OCI-LY1 (cell line): ENCODE measurements at regions not wholly inside any gene's neighbourhood (a gene's known extent, or its start where the extent isn't known, plus 50 kb on each side); places are given as distances from the start of the nearest gene placed in this dataset.
"Not testable (repeated sequence)": the region's sequence is repeated elsewhere in the genome, so short reads cannot be mapped to it uniquely, and the experiment has no call there.

Experiments used
- H2AFZ ChIP-seq: fragments of 200-600 bp; sonication (generic), shearing (Covaris generic); 2 replicates; pipeline ENCODE4 v1.6.0; 2014; ENCODE audit warnings: antibody characterized with exemption, mild to moderate bottlenecking, low read length
- H3F3A ChIP-seq: fragments of 200-600 bp; sonication (generic), shearing (Covaris generic); 2 replicates; pipeline ENCODE4 v1.6.0; 2014; ENCODE audit warnings: mild to moderate bottlenecking, antibody characterized with exemption, low read length, moderate library complexity; ENCODE audit not compliant: insufficient read depth
- H3K27ac ChIP-seq: fragments of 200-600 bp; sonication (generic); 2 replicates; pipeline ENCODE4 v1.5.1; 2014; ENCODE audit warnings: low read length, mixed run types, mild to moderate bottlenecking, low read depth; ENCODE audit not compliant: poor library complexity, severe bottlenecking
- H3K27me3 ChIP-seq: fragments of 200-600 bp; sonication (generic); 2 replicates; pipeline ENCODE4 v1.6.0; 2014; ENCODE audit warnings: antibody characterized with exemption, mild to moderate bottlenecking, low read length, moderate library complexity; ENCODE audit not compliant: insufficient read depth
- H3K36me3 ChIP-seq: fragments of 200-600 bp; sonication (generic); 2 replicates; pipeline ENCODE4 v1.6.1; 2014; ENCODE audit warnings: mild to moderate bottlenecking, antibody characterized with exemption, low read length, moderate library complexity, mixed read lengths; ENCODE audit not compliant: insufficient read depth
- H3K4me1 ChIP-seq: fragments of 200-600 bp; sonication (generic); 2 replicates; pipeline ENCODE4 v1.5.1; 2014; ENCODE audit warnings: mild to moderate bottlenecking, low read length, moderate library complexity; ENCODE audit not compliant: insufficient read depth, severe bottlenecking
- H3K4me2 ChIP-seq: fragments of 200-600 bp; sonication (generic), shearing (Covaris generic); 2 replicates; pipeline ENCODE4 v1.6.1; 2014; ENCODE audit warnings: low read length
- H3K4me3 ChIP-seq: fragments of 200-600 bp; sonication (generic); 2 replicates; pipeline ENCODE4 v1.5.1; 2014; ENCODE audit warnings: low read length, low read depth, mild to moderate bottlenecking, mixed read lengths; ENCODE audit not compliant: poor library complexity, severe bottlenecking
- H3K79me2 ChIP-seq: fragments of 200-600 bp; shearing (Covaris generic); 2 replicates; pipeline ENCODE4 v1.6.1; 2016; ENCODE audit warnings: mixed run types, low read length, mixed read lengths; ENCODE audit not compliant: insufficient read depth
- H3K9ac ChIP-seq: fragments of 200-600 bp; sonication (generic), shearing (Covaris generic); 2 replicates; pipeline ENCODE4 v1.6.1; 2014; ENCODE audit warnings: mild to moderate bottlenecking, low read length, mixed read lengths
- H3K9me2 ChIP-seq: fragments of 200-600 bp; sonication (generic), shearing (Covaris generic); 2 replicates; pipeline ENCODE4 v1.6.1; 2014; ENCODE audit warnings: low read depth, mild to moderate bottlenecking, low read length, mixed read lengths
- H3K9me3 ChIP-seq: fragments of 200-600 bp; shearing (Covaris generic); 2 replicates; pipeline ENCODE4 v1.6.1; 2014; ENCODE audit warnings: low read length, mixed read lengths
- H4K20me1 ChIP-seq: fragments of 200-600 bp; sonication (generic), shearing (Covaris generic); 2 replicates; pipeline ENCODE4 v1.6.0; 2016; ENCODE audit warnings: mild to moderate bottlenecking, low read length; ENCODE audit not compliant: insufficient read depth
- CTCF ChIP-seq: fragments of 200-600 bp; sonication (generic), shearing (Covaris generic); IDR thresholded peaks from 2 replicates; pipeline ENCODE4 v1.5.1; 2017; ENCODE audit warnings: mild to moderate bottlenecking, antibody characterized with exemption, low read length, moderate library complexity, mixed read lengths
- EZH2 ChIP-seq: fragments of 200-600 bp; sonication (generic), shearing (Covaris generic); IDR thresholded peaks from 2 replicates; pipeline ENCODE4 v1.8.0; 2017; ENCODE audit warnings: borderline replicate concordance, mixed run types, mild to moderate bottlenecking, antibody characterized with exemption, low read length, moderate library complexity, mixed read lengths

DNA sequence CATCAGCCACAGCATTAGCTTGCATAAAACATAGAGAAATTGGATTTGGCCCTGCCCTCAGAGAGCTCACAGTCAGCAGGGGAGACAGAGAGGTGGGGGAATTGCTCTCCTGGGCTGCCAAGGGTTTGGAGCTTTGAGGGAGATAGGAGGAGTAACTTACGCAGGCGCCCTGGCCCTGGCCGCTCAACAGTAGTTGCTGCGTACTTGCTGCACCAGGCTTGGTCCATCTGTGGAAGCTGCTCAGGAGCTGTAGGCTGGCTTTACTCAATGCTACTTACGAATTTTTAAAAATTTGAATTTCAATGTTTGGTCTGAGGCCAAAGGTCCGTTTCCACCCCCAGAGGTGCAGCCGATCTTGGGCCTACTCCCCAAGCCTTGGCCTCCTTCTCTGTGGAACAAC lies 83.3 kb downstream of the CPZ start:
- Histone ChIP-seq H3K4me1 (no peaks in the 10 kb centered on the region), H3K9me2 (no peaks in the 10 kb centered on the region), H3K9ac (no peak overlapping the region), H3K9me3 (no peaks in the 10 kb centered on the region), H3F3A (no peaks in the 10 kb centered on the region), H3K36me3 (no peaks in the 10 kb centered on the region), H2AFZ (no peak overlapping the region), H3K27me3 (no peaks in the 10 kb centered on the region), H3K79me2 (no peaks in the 10 kb centered on the region), H3K27ac (no peak overlapping the region), H3K4me2 (no peak overlapping the region), H4K20me1 (no peaks in the 10 kb centered on the region), H3K4me3 (no peak overlapping the region)
- TF ChIP-seq EZH2 (no peak), CTCF (no peak)

- Histone ChIP-seq H3K9me3 (no peaks in the 10 kb centered on the region), H3K27me3 (no peaks in the 10 kb centered on the region), H3K9me2 (no peaks in the 10 kb centered on the region), H3K4me1 (no peaks in the 10 kb centered on the region), H3F3A (no peaks in the 10 kb centered on the region), H3K4me3 (no peak overlapping the region), H3K9ac (no peak overlapping the region), H3K4me2 (no peak overlapping the region), H3K79me2 (no peaks in the 10 kb centered on the region), H3K27ac (no peak overlapping the region), H3K36me3 (no peaks in the 10 kb centered on the region), H2AFZ (no peak overlapping the region), H4K20me1 (no peaks in the 10 kb centered on the region)
- no peak for TF ChIP-seq EZH2
- TF ChIP-seq CTCF = no peak
These were observed 82.8 kb downstream of the CPZ start for GRCh38 chr4:8675383-8675782.

- Histone ChIP-seq H3K9ac (no peak overlapping the region), H3K9me2 (no peaks in the 10 kb centered on the region), H4K20me1 (no peaks in the 10 kb centered on the region), H3K4me2 (no peak overlapping the region), H3K79me2 (no peaks in the 10 kb centered on the region), H2AFZ (no peak overlapping the region), H3K4me1 (no peaks in the 10 kb centered on the region), H3K36me3 (no peaks in the 10 kb centered on the region), H3K27ac (no peak overlapping the region), H3K4me3 (no peak overlapping the region), H3F3A (no peaks in the 10 kb centered on the region), H3K27me3 (no peaks in the 10 kb centered on the region), H3K9me3 (no peaks in the 10 kb centered on the region)
- no peak for TF ChIP-seq EZH2
- no peak for TF ChIP-seq CTCF
These were observed 81.8 kb downstream of the CPZ start for GRCh38 chr4:8674311-8674885.

GRCh38 chr4:8673106-8673505 lies 80.5 kb downstream of the CPZ start:
- H4K20me1 ChIP-seq, H3K79me2 ChIP-seq, H3F3A ChIP-seq, H3K9me2 ChIP-seq, H3K27ac ChIP-seq, H3K4me1 ChIP-seq, H3K27me3 ChIP-seq, H3K9ac ChIP-seq, H3K9me3 ChIP-seq, H3K4me2 ChIP-seq, H3K4me3 ChIP-seq, H2AFZ ChIP-seq, H3K36me3 ChIP-seq: not testable (repeated sequence)
